Mesothelial cell of epicardium (in vitro differentiated cells): ENCODE measurements at regions not wholly inside any gene's neighbourhood (a gene's known extent, or its start where the extent isn't known, plus 50 kb on each side); places are given as distances from the start of the nearest gene placed in this dataset.
"Not testable (repeated sequence)": the region's sequence is repeated elsewhere in the genome, so short reads cannot be mapped to it uniquely, and the experiment has no call there.

Experiments
- DNase-seq, 2 experiments: peaks; one replicate each; pipeline ENCODE4 v3.0.0; 2021; ENCODE audit warnings: low spot score in 2 of 2; ENCODE audit not compliant: unreplicated experiment in 2 of 2
- H3K27ac Mint-ChIP-seq: 2 replicates; pipeline ENCODE4 v1.8.0; 2021; ENCODE audit warnings: mixed read lengths
- H3K27me3 Mint-ChIP-seq: 2 replicates; pipeline ENCODE4 v1.8.0; 2021; ENCODE audit warnings: low read depth, mixed read lengths
- H3K36me3 Mint-ChIP-seq: 2 replicates; pipeline ENCODE4 v1.8.0; 2021; ENCODE audit warnings: mixed read lengths
- H3K4me1 Mint-ChIP-seq: 2 replicates; pipeline ENCODE4 v1.8.0; 2021; ENCODE audit warnings: mixed read lengths
- H3K4me3 Mint-ChIP-seq: 2 replicates; pipeline ENCODE4 v1.8.0; 2021; ENCODE audit warnings: mild to moderate bottlenecking, moderate library complexity, mixed read lengths
- H3K9me3 Mint-ChIP-seq: 2 replicates; pipeline ENCODE4 v1.8.0; 2021; ENCODE audit warnings: mixed read lengths
- CTCF ChIP-seq: fragments of 200-600 bp; sonication (generic); IDR thresholded peaks from one replicate; pipeline ENCODE4 v1.5.0; 2021; ENCODE audit warnings: antibody characterized with exemption; ENCODE audit not compliant: unreplicated experiment

- DNase-seq: no peak
- no peaks in the 10 kb centered on the region for H3K27me3 Mint-ChIP-seq
- no peak overlapping the region for H3K27ac Mint-ChIP-seq
- no peak for TF ChIP-seq CTCF
- no peaks in the 10 kb centered on the region for H3K4me1 Mint-ChIP-seq
- H3K36me3 Mint-ChIP-seq: no peaks in the 10 kb centered on the region
- no peaks in the 10 kb centered on the region for H3K9me3 Mint-ChIP-seq
- H3K4me3 Mint-ChIP-seq: no peak overlapping the region
These were observed 1124.6 kb upstream of the FAM98A start for GRCh38 chr2:34723683-34724082.

- Mint-ChIP-seq H3K9me3 (peaks cover 14% of the 10 kb centered on the region), H3K4me3 (no peak overlapping the region), H3K27ac (no peak overlapping the region), H3K27me3 (no peaks in the 10 kb centered on the region), H3K36me3 (no peaks in the 10 kb centered on the region), H3K4me1 (no peaks in the 10 kb centered on the region)
- no peak for TF ChIP-seq CTCF
- DNase-seq: no peak
These were observed 1120.1 kb upstream of the FAM98A start for GRCh38 chr2:34719206-34719605.

GRCh38 chr2:34705551-34706247 lies 1106.6 kb upstream of the FAM98A start:
- Mint-ChIP-seq H3K27me3 (no peaks in the 10 kb centered on the region), H3K27ac (no peak overlapping the region), H3K36me3 (no peaks in the 10 kb centered on the region), H3K4me1 (no peaks in the 10 kb centered on the region), H3K9me3 (no peaks in the 10 kb centered on the region), H3K4me3 (no peak overlapping the region)
- no peak for DNase-seq
- no peak for TF ChIP-seq CTCF

- H3K27me3 Mint-ChIP-seq: no peaks in the 10 kb centered on the region
- H3K36me3 Mint-ChIP-seq: no peaks in the 10 kb centered on the region
- TF ChIP-seq CTCF: no peak
- no peak overlapping the region for H3K27ac Mint-ChIP-seq
- DNase-seq: no peak
- no peak overlapping the region for H3K4me3 Mint-ChIP-seq
- H3K9me3 Mint-ChIP-seq: no peaks in the 10 kb centered on the region
- H3K4me1 Mint-ChIP-seq: no peaks in the 10 kb centered on the region
These were observed 1104.2 kb upstream of the FAM98A start for GRCh38 chr2:34703292-34703691.

GRCh38 chr2:34702391-34702790 lies 1103.3 kb upstream of the FAM98A start:
- H3K4me3 Mint-ChIP-seq, H3K36me3 Mint-ChIP-seq, DNase-seq, H3K4me1 Mint-ChIP-seq, H3K9me3 Mint-ChIP-seq, H3K27ac Mint-ChIP-seq, H3K27me3 Mint-ChIP-seq: not testable (repeated sequence)

GRCh38 chr2:34677591-34677990 lies 1078.5 kb upstream of the FAM98A start:
- not testable (repeated sequence) for DNase-seq, H3K4me1 Mint-ChIP-seq, H3K9me3 Mint-ChIP-seq, H3K4me3 Mint-ChIP-seq, H3K27ac Mint-ChIP-seq, H3K36me3 Mint-ChIP-seq, H3K27me3 Mint-ChIP-seq

- H3K4me3 Mint-ChIP-seq, H3K4me1 Mint-ChIP-seq, H3K27ac Mint-ChIP-seq, DNase-seq, H3K27me3 Mint-ChIP-seq, H3K9me3 Mint-ChIP-seq, H3K36me3 Mint-ChIP-seq: not testable (repeated sequence)
These were observed 1078.0 kb upstream of the FAM98A start for GRCh38 chr2:34677119-34677531.
